ENCODE measurements at regions not wholly inside any gene's neighbourhood (a gene's known extent, or its start where the extent isn't known, plus 50 kb on each side); places are given as distances from the start of the nearest gene placed in this dataset.
"Not testable (repeated sequence)": the region's sequence is repeated elsewhere in the genome, so short reads cannot be mapped to it uniquely, and the experiment has no call there.

DNA sequence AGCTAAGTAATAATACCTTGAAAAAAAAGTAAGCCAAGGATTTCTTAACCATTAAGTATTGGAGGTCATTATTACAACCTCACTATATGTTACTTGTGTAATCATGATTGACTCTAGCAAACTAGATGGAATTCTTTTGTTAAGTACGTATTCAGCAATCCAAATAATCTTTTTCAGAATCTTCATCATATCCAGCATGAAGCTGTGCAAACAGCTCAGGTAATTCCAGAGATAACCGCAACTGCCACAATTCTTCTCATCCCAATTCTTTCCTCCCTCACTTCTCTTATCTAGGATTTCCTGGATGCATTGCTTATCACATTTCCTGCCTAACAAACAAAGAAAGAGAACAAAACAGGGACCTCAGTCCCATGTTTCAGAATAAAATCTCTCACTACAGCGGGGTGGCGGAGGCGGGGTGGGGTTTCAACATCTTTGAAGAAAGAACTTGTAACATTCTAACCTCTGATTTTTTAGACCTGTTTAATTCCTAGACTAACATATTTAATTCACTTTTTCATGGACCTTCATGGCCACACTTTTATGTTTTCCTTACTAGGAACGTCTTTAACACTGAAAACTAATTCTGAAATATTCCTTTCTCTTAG lies 156.5 kb downstream of the POM121L12 start:
- H3K27me3 Mint-ChIP-seq = no peaks in the 10 kb centered on the region
- ATAC-seq (no peak), DNase-seq (no peak)
- H3K4me1 Mint-ChIP-seq = no peaks in the 10 kb centered on the region
- no peak overlapping the region for H3K4me3 Mint-ChIP-seq
- H3K36me3 Mint-ChIP-seq (ENCODE audit: low read depth) = no peaks in the 10 kb centered on the region
- H3K27ac Mint-ChIP-seq = no peak overlapping the region
- H3K9me3 Mint-ChIP-seq = peaks cover 27% of the 10 kb centered on the region

DNA sequence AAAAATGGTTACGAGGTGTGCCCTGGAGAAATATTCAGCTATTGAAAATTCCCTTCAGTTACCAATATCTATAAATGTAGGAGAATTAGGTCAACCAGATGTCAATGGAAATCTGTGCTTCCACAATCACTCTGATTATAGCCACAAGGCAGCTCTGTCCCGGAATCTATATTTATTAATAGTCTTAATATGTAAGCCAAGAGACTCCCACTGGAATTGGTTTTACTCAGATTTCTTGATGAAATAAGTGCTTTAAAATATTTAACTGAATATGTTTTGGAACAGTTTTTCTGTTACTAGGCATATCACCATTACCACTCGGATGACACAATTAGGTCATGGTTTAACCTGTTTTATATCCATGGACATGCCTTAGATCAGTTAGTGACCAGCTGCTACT lies 169.6 kb downstream of the POM121L12 start:
- ATAC-seq = no peak
- no peak for DNase-seq
- H3K27ac Mint-ChIP-seq = no peak overlapping the region
- H3K4me3 Mint-ChIP-seq = no peak overlapping the region
- H3K27me3 Mint-ChIP-seq = no peaks in the 10 kb centered on the region
- no peaks in the 10 kb centered on the region for H3K36me3 Mint-ChIP-seq (ENCODE audit: low read depth)
- peaks cover 28% of the 10 kb centered on the region for H3K9me3 Mint-ChIP-seq
- H3K4me1 Mint-ChIP-seq = no peaks in the 10 kb centered on the region

DNA sequence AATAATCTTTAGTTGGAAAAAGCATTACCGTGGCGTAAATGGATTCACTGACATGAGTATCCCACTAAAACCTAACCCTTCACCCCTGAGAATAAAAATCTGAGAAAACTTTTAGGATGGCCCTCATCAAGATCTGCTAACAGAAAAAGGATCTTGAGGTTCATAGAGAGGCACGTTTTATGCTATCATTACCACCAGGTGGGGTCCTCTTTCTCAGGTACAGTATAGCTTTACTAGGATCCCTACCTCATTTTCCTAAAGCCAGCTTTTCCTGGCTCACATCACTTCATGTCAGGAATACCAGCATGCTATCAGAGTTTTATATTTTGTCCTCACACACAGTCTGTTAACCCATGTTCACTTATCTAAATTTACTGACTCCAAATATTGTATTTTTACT lies 173.7 kb downstream of the POM121L12 start:
- H3K9me3 Mint-ChIP-seq = peaks cover 37% of the 10 kb centered on the region
- DNase-seq = no peak
- no peaks in the 10 kb centered on the region for H3K27me3 Mint-ChIP-seq
- no peaks in the 10 kb centered on the region for H3K4me1 Mint-ChIP-seq
- H3K27ac Mint-ChIP-seq = no peak overlapping the region
- no peak overlapping the region for H3K4me3 Mint-ChIP-seq
- no peak for ATAC-seq
- no peaks in the 10 kb centered on the region for H3K36me3 Mint-ChIP-seq (ENCODE audit: low read depth)

DNA sequence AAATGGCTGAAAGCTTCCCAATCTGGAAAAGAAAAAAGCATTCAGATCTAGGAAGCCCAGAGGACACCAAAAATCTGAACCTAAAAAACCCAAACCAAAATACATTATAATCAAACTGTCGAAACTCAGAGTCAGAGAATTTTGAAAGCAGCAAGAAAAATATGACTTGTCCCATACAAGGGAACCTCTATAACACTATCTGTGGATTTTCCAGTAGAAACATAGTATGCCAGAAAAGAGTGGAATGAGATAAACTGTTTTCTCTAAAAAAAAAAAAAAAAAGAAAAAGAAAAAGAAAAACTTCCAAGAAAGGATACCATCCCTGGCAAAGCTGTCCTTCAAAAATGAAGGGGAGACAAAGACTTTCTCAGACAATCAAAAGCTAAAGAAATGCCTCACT lies 179.0 kb downstream of the POM121L12 start:
- no peak for ATAC-seq
- Mint-ChIP-seq H3K27ac (no peak overlapping the region), H3K4me1 (no peaks in the 10 kb centered on the region), H3K9me3 (peaks cover 45% of the 10 kb centered on the region), H3K36me3 (ENCODE audit: low read depth) (no peaks in the 10 kb centered on the region), H3K4me3 (no peak overlapping the region), H3K27me3 (peaks cover 2% of the 10 kb centered on the region)
- DNase-seq = no peak

DNA sequence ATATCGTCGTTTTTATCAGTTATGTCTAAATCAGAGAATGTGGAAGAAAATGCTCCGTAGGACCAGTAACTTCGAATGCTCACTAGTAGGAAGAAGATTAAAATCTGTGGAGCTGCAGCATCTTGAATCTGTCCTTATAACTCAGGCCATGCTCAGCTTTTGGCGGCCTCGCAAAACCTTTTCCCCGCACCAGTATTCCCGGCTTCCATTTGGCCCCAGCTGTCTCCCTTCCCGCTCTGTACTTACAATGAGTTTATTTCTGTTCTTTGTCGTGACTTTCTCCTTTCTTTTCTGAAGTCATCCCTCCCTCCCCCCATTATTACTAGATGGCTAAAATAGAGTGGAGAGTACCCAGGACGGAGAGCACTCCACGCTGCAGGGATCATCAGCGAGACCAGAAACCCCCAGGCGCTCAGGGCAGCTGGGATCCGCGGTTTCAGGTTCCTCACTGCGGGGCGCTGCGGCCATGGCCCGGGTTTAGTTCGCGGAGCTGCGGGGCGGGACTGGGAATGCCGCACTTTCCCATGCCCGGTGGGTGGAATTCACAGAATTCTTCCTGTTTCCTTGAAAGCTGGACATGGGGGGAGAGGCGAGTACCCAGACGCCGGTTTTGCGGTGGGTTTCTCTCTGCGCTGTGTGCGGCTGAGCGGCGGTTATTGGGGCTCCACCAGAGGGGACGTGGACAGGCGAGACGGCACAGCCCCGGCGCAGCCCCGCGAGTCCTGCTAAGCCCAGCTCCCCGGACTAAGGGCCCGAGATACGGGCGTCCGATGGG lies 183.5 kb downstream of the POM121L12 start:
- no peak overlapping the region for H3K4me3 Mint-ChIP-seq
- no peaks in the 10 kb centered on the region for H3K4me1 Mint-ChIP-seq
- ATAC-seq (no peak), DNase-seq (no peak)
- no peaks in the 10 kb centered on the region for H3K36me3 Mint-ChIP-seq (ENCODE audit: low read depth)
- H3K9me3 Mint-ChIP-seq = peaks cover 34% of the 10 kb centered on the region
- H3K27me3 Mint-ChIP-seq = peaks cover 2% of the 10 kb centered on the region
- H3K27ac Mint-ChIP-seq = no peak overlapping the region

DNA sequence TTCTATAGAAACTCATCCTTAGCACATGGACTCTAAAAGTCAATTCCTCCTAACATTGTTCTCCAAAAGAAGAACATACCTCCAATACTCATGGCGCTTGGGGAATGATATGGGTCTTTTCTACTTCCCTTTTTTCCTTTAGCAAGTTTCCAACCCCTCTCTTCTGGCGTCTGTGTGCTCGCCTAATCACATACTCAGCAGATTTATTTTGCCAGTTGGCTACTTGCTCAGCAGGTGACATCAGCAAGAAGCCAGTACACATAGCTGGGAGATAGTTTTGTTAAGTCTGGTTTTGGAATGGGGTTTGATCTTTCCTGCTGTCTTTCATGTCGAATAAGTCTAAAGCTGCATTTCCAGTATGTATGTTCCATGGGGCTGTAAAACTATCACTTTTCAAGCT lies 193.8 kb downstream of the POM121L12 start:
- no peaks in the 10 kb centered on the region for H3K27me3 Mint-ChIP-seq
- H3K4me1 Mint-ChIP-seq = no peaks in the 10 kb centered on the region
- H3K4me3 Mint-ChIP-seq = no peak overlapping the region
- peaks cover 9% of the 10 kb centered on the region for H3K9me3 Mint-ChIP-seq
- ATAC-seq = no peak
- DNase-seq = no peak
- H3K36me3 Mint-ChIP-seq (ENCODE audit: low read depth) = no peaks in the 10 kb centered on the region
- no peak overlapping the region for H3K27ac Mint-ChIP-seq

DNA sequence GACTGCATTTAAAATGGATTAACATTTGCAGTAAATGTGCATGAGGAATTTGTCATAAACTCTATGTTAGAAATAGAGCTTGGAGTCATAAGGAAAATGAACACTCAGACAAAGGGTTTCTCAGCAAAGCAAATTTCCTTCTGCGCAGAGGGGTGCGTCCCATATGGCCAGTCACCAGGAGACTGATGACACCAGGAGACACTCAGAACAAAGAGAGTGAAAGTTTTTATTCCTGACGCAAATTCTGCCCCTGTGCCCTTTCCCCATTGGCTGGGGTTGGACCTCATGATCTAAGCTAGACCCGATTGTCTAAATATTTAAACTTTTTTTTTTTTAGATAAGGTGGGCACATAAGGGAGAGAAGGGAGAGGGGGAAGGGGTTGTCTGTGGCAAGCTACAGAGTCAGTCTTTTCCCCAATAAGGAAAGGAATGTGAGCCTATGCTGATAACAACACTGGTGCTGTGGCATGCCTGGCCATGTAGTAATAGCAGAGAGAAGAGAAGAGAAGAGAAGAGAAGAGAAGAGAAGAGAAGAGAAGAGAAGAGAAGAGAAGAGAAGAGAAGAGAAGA lies 202.0 kb downstream of the POM121L12 start:
- no peak for DNase-seq
- H3K27me3 Mint-ChIP-seq = no peaks in the 10 kb centered on the region
- peaks cover 15% of the 10 kb centered on the region for H3K9me3 Mint-ChIP-seq
- no peaks in the 10 kb centered on the region for H3K36me3 Mint-ChIP-seq (ENCODE audit: low read depth)
- no peak for ATAC-seq
- no peak overlapping the region for H3K27ac Mint-ChIP-seq
- H3K4me3 Mint-ChIP-seq = no peak overlapping the region
- no peaks in the 10 kb centered on the region for H3K4me1 Mint-ChIP-seq

DNA sequence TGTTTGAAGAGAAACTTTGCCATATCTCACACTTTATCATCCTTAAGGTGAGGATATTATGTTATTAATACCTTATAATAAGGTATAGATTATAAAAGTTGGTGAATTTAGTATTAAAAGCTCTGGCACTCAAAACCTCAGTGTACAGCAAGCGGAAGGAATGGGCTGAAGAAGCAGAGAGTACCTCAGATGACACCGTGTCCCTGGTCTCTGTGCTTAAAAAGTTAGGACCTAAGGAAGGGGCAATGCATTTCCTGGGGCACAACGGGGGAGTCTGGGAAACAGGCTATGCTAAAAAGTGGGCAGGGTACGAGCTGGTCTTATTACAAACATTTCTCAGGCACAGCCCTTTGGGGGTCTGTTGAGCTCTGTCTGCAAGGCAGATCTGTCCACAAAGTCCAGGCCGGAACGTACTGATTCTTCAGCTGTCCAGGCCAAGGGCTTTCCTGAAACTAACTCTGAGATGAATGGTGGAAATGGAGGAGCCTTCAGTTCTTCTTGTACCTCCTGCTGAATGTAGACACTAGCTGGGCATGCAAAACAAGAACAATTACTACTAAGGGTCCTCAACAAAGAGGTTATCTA lies 202.7 kb downstream of the POM121L12 start:
- H3K27me3 Mint-ChIP-seq = no peaks in the 10 kb centered on the region

DNA sequence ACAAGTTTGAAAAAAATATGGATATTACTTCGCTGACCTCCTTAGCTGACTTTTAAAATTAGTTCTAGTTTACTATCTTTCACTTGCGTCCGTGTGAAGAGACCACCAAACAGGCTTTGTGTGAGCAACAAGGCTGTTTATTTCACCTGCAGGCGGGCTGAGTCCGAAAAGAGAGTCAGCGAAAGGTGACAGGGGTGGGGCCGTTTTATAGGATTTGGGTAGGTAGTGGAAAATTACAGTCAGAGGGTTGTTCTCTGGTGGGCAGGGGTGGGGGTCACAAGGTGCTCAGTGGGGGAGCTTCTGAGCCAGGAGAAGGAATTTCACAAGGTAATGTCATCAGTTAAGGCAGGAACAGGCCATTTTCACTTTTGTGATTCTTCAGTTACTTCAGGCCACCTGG lies 203.7 kb downstream of the POM121L12 start:
- H3K4me3 Mint-ChIP-seq; H3K4me1 Mint-ChIP-seq; H3K27me3 Mint-ChIP-seq; H3K27ac Mint-ChIP-seq; H3K36me3 Mint-ChIP-seq (ENCODE audit: low read depth); ATAC-seq; DNase-seq: not testable (repeated sequence)
- H3K9me3 Mint-ChIP-seq = peaks cover 20% of the 10 kb centered on the region

More for the DNA sequence above, 202.7 kb downstream of the POM121L12 start:
- peaks cover 18% of the 10 kb centered on the region for H3K9me3 Mint-ChIP-seq
- H3K4me3 Mint-ChIP-seq = no peak overlapping the region
- ATAC-seq = no peak
- no peaks in the 10 kb centered on the region for H3K4me1 Mint-ChIP-seq
- no peak for DNase-seq
- H3K36me3 Mint-ChIP-seq (ENCODE audit: low read depth) = no peaks in the 10 kb centered on the region
- no peak overlapping the region for H3K27ac Mint-ChIP-seq

DNA sequence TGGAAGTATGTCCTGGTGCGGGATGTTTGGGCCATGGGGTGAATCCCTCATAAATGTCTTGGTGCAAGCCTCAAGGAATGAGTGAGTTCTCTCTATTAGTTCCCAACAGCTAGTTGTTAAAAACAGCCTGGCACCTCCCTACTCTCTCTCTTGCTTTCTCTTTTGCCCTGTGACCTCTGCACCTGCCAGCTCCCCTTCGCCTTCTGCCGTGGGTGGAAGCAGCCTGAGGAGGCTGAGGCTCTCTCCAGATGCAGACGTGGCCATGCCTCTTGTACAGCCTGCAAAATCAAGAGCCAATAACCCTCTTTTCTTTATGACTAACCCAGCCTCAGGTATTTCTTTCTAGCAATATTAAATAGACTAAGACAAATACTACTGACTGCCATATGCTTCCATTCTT lies 210.3 kb downstream of the POM121L12 start:
- no peaks in the 10 kb centered on the region for H3K27me3 Mint-ChIP-seq
- ATAC-seq (no peak), DNase-seq (no peak)
- H3K9me3 Mint-ChIP-seq = peaks cover 26% of the 10 kb centered on the region
- H3K27ac Mint-ChIP-seq = no peak overlapping the region
- no peaks in the 10 kb centered on the region for H3K36me3 Mint-ChIP-seq (ENCODE audit: low read depth)
- H3K4me1 Mint-ChIP-seq = no peaks in the 10 kb centered on the region
- no peak overlapping the region for H3K4me3 Mint-ChIP-seq

DNA sequence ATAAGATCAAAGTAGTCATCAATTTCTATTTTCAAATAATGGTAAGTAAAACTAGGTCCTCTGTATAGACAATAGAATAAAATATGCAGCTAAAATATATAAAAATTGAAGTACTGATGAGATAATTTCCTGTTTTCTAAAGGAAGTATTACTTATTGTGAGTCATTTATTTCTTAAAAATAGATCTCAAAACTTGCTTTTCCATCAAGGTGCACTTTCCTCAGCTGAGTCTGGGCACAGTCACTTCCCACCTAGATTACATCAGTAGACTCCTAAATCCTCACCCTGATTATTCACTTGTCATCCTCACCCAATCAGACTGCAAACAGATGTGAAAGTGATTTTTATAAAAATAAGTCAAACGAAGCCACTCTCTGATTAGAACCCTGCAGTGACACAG lies 211.5 kb downstream of the POM121L12 start:
- H3K36me3 Mint-ChIP-seq (ENCODE audit: low read depth) = no peaks in the 10 kb centered on the region
- H3K4me3 Mint-ChIP-seq = no peak overlapping the region
- no peak for ATAC-seq
- DNase-seq = no peak
- H3K9me3 Mint-ChIP-seq = peaks cover 18% of the 10 kb centered on the region
- H3K27ac Mint-ChIP-seq = no peak overlapping the region
- no peaks in the 10 kb centered on the region for H3K27me3 Mint-ChIP-seq
- H3K4me1 Mint-ChIP-seq = no peaks in the 10 kb centered on the region

DNA sequence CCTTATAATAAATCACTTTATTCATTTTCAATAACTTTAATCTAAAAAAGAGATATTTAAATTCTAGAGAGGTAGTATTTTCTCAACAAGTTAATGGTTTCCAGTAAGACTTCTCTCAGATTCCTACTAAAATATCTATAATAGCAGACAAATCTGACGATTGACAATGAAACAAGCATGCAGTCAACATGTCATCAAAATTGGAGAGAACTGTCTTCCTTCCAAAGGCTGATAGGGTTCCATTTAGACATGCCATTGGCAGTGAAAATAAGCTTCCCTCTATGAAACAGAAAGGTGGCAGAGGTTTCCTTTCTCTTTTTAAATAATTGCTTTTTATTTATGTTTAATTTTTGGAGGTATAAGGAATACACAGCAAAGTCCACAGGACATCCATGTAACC lies 217.1 kb downstream of the POM121L12 start:
- ATAC-seq = no peak
- H3K9me3 Mint-ChIP-seq = peaks cover 24% of the 10 kb centered on the region
- no peaks in the 10 kb centered on the region for H3K27me3 Mint-ChIP-seq
- no peaks in the 10 kb centered on the region for H3K4me1 Mint-ChIP-seq
- no peak overlapping the region for H3K27ac Mint-ChIP-seq
- no peaks in the 10 kb centered on the region for H3K36me3 Mint-ChIP-seq (ENCODE audit: low read depth)
- DNase-seq = no peak
- H3K4me3 Mint-ChIP-seq = no peak overlapping the region

DNA sequence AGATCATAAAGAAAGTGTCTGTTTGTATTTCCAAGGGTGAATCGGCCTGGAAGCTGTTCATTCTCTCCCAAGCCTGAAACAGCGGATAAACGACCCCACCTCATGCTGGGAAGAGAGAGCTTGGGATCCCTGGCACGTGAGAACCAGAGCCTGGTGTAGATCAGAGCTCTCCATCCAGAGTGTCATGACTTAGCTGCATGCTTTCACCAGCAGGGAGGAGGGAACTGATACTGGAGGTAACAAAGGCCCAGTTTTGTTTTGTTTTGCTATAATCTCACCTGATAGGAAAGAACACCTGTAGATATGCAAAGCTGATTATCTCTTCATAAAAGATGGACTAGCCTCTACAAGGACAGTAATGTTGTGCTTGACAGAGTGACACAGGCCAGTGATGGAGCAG lies 236.6 kb downstream of the POM121L12 start:
- no peak overlapping the region for H3K27ac Mint-ChIP-seq
- ATAC-seq (no peak), DNase-seq (no peak)
- peaks cover 6% of the 10 kb centered on the region for H3K9me3 Mint-ChIP-seq
- no peaks in the 10 kb centered on the region for H3K27me3 Mint-ChIP-seq
- H3K4me3 Mint-ChIP-seq = no peak overlapping the region
- H3K36me3 Mint-ChIP-seq (ENCODE audit: low read depth) = no peaks in the 10 kb centered on the region
- H3K4me1 Mint-ChIP-seq = no peaks in the 10 kb centered on the region

DNA sequence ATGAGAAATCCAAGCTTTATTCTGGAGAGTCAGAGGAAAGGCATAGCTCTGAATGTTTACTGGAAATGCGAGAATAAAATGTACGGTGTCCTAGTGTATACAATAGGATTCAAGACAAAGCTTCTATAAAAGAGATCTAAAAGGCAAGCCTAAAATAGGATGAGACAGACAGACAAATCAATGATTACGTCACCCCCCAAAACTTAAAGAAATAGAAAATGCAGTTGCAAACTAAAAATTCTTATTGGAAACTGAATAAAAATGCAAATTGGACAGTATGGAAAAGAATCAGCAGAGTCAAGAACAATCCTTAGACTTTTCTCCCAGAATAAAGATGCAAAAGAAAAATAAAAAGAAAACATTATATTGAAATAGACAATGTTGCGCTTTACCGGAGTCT lies 245.9 kb downstream of the POM121L12 start:
- Mint-ChIP-seq H3K36me3 (ENCODE audit: low read depth) (no peaks in the 10 kb centered on the region), H3K27me3 (no peaks in the 10 kb centered on the region)

DNA sequence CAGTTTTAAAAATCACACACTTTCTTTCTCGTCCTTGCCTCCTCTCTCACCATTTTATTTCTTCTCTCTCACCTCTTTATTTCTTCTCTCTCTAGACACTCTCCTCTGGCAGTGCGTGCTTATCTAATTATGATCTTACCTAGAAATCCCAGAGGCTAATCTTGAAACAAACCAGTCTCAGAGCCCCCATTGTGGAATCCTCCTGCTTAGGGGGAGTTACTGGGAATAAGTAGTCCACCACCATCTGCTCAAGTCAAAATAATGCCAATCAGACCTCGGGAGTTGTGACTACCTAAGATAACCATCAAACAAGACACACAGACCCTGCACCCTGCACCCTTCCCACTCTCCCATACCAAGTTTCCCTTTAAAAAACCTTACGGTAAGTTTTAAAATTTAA lies 256.9 kb downstream of the POM121L12 start:
- Mint-ChIP-seq H3K9me3 (peaks cover 36% of the 10 kb centered on the region), H3K4me3 (no peak overlapping the region), H3K4me1 (no peaks in the 10 kb centered on the region), H3K27me3 (no peaks in the 10 kb centered on the region), H3K27ac (no peak overlapping the region), H3K36me3 (ENCODE audit: low read depth) (no peaks in the 10 kb centered on the region)
- no peak for ATAC-seq
- DNase-seq = no peak

More for the DNA sequence above, 245.9 kb downstream of the POM121L12 start:
- Mint-ChIP-seq H3K4me3 (no peak overlapping the region), H3K4me1 (no peaks in the 10 kb centered on the region), H3K27ac (no peak overlapping the region), H3K9me3 (peaks cover 22% of the 10 kb centered on the region)
- no peak for ATAC-seq
- no peak for DNase-seq

Measured in activated naive CD8-positive, alpha-beta T cell treated with anti-CD3 and anti-CD28 coated beads, Interleukin-2, amount 50 U/mL, for 24 hours (primary cell).